Frontal cortex (tissue), 3 donors: ENCODE measurements at regions not wholly inside any gene's neighbourhood (a gene's known extent, or its start where the extent isn't known, plus 50 kb on each side); places are given as distances from the start of the nearest gene placed in this dataset.

Experiments used
- DNase-seq, 2 donors: peaks; one replicate each; pipeline ENCODE4 v3.0.0; 2012; ENCODE audit warnings: low spot score in 2 of 2
- FAIRE-seq: peaks from 2 replicates; lab custom pipeline; 2012; peaks lifted over from hg19 to GRCh38; lab: Jason Lieb, UNC
- donor health status: control.
- donor health status: control.
- donor health status: control.

- FAIRE-seq: no peak
- DNase-seq: no peak
Measured at GRCh38 chr21:38039369-38039768, 123.1 kb upstream of the KCNJ6 start.

GRCh38 chr21:38039841-38040240, 123.6 kb upstream of the KCNJ6 start:
- FAIRE-seq (no peak), DNase-seq (no peak)

GRCh38 chr21:38041493-38041892, 125.2 kb upstream of the KCNJ6 start:
- FAIRE-seq (no peak), DNase-seq (no peak)

- DNase-seq (no peak), FAIRE-seq (no peak)
Measured at GRCh38 chr21:38042246-38042645, 126.0 kb upstream of the KCNJ6 start.

- no peak for FAIRE-seq
- DNase-seq: peak in 1 of 2 donors; percentile 20
Measured at GRCh38 chr21:38048167-38048566, 131.9 kb upstream of the KCNJ6 start.

- FAIRE-seq (no peak), DNase-seq (no peak)
Measured at GRCh38 chr21:38054334-38054733, 138.1 kb upstream of the KCNJ6 start.

GRCh38 chr21:38056481-38056880, 140.2 kb upstream of the KCNJ6 start:
- FAIRE-seq: no peak
- DNase-seq: no peak

- no peak for DNase-seq
- FAIRE-seq: no peak
Measured at GRCh38 chr21:38057626-38058025, 141.4 kb upstream of the KCNJ6 start.

GRCh38 chr21:38060533-38060932, 144.3 kb upstream of the KCNJ6 start:
- DNase-seq: no peak
- FAIRE-seq: no peak

- FAIRE-seq: no peak
Measured at GRCh38 chr21:38067086-38067739, 151.0 kb upstream of the KCNJ6 start.

GRCh38 chr21:38072489-38072888, 156.2 kb upstream of the KCNJ6 start:
- no peak for DNase-seq

More at GRCh38 chr21:38067086-38067739, 151.0 kb upstream of the KCNJ6 start:
- no peak for DNase-seq

GRCh38 chr21:38075833-38076587, 159.8 kb upstream of the KCNJ6 start:
- FAIRE-seq: no peak
- no peak for DNase-seq

More at GRCh38 chr21:38072489-38072888, 156.2 kb upstream of the KCNJ6 start:
- no peak for FAIRE-seq

GRCh38 chr21:38077569-38077968, 161.3 kb upstream of the KCNJ6 start:
- DNase-seq: no peak

GRCh38 chr21:38080888-38081287, 164.6 kb upstream of the KCNJ6 start:
- no peak for DNase-seq
- no peak for FAIRE-seq

More at GRCh38 chr21:38077569-38077968, 161.3 kb upstream of the KCNJ6 start:
- no peak for FAIRE-seq

GRCh38 chr21:38081708-38082107, 165.5 kb upstream of the KCNJ6 start:
- FAIRE-seq (no peak), DNase-seq (no peak)

GRCh38 chr21:38082936-38083485, 166.8 kb upstream of the KCNJ6 start:
- FAIRE-seq: no peak

GRCh38 chr21:38083535-38083934, 167.3 kb upstream of the KCNJ6 start:
- FAIRE-seq: no peak
- no peak for DNase-seq

More at GRCh38 chr21:38082936-38083485, 166.8 kb upstream of the KCNJ6 start:
- DNase-seq: no peak

GRCh38 chr21:38086580-38086979, 170.2 kb upstream of the KCNJ15 start:
- DNase-seq (no peak), FAIRE-seq (no peak)

GRCh38 chr21:38088916-38089762, 167.7 kb upstream of the KCNJ15 start:
- FAIRE-seq (no peak), DNase-seq (no peak)

GRCh38 chr21:38089763-38090046, 167.1 kb upstream of the KCNJ15 start:
- FAIRE-seq (no peak), DNase-seq (no peak)
